ENCODE measurements at regions not wholly inside any gene's neighbourhood (a gene's known extent, or its start where the extent isn't known, plus 50 kb on each side); places are given as distances from the start of the nearest gene placed in this dataset.

DNA sequence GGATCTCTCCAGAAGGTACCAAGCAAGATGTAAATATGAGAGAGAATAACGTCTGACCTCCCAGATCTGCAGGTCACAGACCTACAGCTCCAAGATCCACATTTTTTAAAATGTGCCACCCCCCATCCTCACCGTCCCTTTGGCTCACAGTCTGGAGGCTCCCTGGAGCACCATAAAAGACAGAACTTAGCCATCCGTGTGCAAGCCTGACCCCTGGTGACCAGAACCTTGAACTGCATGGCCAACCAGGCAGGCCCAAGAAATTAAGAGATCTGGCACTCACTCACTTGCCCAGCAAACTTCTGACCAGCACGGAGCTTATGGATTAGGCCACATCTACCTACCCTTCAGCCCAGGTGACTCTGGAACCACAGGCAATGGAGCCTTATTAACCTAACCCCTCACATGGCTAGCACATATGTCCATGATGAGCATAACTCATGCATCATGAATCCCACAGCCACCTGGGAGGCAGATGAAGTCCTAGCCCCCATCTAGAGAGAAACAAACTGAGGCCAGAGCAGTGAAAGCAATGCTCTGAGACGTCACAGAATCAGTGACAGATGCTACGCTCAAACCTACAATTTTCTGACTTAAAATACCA is 275.3 kb downstream of the UACA start:
- peak; percentile 33 for DNase-seq

DNA sequence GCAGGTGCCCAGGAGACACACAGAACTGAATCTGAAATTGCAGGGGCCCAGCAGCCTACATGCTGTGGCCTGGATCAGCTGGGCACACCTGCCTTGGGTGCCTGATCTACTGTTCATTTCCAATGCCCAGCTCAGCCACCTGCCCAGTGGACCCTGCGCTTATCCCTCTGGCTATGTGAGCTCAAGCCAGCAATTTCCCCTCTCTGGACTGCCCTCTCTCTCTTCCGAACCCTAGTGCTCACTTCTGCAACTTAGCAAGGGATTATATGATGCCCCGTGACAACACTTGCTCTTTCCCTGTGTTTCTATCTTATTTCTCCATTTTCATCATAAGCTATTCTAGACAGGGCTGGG is 276.0 kb downstream of the UACA start:
- DNase-seq = no peak

DNA sequence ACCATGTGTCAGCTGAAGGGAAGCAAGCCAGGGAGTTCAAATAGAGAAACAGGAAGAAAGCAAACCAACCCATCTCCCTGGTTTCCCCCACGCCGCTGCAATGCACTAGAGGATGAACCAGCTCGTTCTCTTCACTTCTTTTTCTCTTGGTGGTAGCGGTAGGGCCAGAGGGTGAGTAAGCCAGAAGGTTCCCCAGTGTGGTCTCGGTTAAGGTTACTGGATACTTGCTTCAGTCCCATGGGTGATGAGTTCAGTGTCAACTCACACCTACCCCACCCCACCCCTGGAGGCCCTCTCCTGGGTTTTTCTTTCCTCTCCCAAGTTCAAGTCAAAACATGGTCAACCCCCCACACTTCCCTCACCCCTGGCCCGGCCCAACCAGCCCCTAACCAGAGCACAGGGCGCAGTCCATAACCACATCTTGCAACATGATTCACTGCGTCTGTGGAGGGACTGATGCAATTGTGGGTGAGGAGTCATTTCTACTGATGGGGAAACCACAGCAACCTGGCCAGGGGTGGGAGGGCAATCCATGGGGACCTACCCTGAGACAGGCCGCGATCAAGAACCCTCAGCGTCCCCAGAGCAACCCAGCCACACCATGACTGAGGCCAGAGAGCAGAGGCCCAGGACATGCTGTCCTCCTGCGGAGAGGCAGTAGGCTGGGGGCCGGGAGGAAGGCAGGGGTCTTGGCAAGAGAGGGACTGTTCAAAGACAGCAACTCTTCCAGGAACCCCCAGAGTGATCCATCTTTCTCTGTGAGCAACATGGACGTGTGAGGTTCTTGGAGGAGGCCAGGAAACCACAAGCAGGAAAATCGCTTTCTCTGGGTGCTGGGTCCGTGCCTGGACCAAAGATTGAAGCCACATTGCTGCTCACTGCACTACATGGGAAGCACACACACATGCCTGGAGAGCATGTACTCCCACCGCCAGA is 276.6 kb downstream of the UACA start:
- no peak for DNase-seq

DNA sequence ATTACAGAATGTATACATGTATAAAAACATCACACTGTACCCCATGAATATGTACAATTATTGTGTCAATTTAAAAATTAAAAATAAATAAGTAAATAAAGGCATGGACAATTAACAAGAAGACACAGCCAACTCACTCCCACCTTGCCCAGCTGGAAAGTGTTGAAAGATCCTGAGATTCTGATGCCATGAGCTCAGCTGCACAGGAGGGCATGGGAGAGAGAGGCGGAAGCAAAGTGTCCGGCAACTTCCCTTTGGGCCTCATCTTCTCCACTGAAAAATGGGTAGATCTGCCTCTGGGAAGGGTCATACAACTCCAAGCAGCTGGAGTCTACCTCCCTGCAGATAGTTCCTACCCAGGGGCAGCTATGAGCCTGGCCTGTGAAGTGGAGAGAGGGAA is 277.3 kb downstream of the UACA start:
- DNase-seq = no peak

DNA sequence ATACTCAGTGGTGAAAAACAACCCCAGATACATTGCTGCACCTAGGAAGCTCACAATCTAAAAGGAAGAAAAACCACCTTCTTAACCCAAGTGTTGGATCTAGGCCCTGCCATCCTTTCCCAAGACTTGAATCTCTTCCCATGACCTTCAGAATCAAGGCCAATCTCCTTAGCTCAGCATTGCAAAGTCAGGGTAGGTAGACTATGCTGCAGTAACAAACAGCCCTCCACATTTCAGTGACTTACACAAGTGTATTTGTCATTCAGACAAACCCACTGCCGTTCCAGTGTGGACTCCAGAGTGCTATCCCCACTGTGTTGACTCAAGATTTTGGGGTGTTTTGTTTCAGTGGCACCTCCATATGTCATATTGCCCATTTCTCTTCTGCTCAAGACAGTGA is 278.4 kb downstream of the UACA start:
- DNase-seq = no peak

DNA sequence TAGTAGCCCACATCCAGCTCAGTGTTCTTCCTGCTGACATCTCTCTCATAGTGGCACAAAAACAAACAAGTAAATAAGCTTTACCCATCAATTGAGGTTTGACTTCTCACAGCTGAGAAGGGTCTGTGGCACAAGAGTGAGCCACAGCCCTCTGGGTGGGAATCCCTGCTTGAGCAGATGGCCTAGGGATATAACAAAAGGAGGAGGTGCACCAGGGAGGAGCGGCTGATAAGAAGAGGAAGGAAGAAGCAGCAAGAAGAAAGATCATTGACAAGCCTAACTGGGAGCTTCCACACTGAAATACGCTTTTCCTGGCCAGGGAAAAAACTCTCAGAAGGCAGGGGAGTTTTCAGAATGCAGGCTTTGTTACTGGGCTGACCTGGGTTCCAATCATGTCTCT is 279.8 kb downstream of the UACA start:
- DNase-seq = no peak

DNA sequence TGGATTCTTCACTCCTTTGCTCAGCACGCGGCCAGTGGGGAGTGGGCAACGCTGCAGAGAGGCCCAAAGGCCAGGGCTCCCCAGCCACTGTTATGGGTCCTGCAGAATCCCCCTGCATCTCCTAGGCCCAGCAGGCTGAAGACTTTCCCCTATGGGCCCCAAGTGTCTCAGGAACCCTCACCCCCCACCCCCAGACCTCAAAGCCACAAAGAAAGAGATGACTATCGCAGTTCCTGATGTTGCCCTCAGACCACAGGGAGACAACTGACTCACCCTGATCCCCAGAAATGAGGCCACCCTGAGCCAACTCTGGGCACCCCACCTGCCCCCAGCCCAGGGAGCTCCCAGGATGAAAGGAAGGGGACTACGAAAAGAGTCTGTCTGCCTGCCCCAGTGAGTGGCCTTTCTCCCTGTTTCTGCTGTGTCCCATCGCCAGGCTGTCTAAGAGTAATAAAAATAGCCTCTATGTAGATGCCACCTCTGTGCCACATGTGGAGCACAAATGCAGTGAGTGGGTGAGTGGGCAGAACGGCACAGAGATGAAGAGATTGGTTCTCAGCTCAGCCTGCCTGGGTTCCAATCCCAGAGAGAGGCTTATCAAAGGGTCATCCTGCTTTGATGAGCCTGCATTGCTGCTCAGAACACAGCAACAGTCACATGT is 283.0 kb downstream of the UACA start:
- no peak for DNase-seq

DNA sequence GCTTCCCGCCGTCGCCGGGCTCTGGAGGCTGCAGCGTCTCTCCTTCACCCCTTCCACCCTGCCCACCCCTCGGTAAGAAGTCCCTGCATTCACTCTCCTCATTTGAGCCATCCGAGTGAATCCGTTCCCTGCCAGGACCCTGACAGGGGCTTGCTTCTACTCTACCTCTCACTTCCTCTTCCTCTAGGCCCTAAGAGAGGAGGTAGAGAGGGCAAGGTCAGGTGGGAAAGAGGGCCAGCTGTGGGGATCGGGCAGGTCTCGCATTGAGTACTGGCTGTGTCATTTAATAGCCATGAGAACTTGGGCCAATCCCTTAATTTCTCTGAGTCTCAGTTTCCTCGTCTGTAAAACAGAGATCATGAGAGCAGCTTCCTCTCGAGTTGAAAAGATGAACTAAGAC is 283.6 kb downstream of the UACA start:
- no peak for DNase-seq

DNA sequence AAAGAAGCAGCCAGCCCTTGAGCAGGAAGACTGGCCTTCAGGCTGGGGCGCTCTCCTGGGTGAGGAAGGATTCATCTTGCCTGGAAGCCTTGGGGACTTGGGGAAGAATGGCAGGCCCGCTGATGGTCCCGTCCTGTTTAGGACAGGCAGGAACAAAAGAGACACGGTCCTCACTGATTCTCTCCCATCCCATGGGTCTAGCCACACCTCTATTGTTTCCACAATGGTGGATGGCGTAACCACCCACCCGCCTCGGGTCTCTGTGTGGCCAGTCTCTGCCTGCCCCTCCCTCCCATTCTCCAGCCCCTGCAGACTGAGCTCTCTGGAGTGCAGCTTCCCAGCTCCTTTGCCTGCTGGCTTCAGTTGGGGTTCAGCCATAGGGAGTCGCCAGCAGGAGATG is 284.3 kb downstream of the UACA start:
- DNase-seq = no peak

DNA sequence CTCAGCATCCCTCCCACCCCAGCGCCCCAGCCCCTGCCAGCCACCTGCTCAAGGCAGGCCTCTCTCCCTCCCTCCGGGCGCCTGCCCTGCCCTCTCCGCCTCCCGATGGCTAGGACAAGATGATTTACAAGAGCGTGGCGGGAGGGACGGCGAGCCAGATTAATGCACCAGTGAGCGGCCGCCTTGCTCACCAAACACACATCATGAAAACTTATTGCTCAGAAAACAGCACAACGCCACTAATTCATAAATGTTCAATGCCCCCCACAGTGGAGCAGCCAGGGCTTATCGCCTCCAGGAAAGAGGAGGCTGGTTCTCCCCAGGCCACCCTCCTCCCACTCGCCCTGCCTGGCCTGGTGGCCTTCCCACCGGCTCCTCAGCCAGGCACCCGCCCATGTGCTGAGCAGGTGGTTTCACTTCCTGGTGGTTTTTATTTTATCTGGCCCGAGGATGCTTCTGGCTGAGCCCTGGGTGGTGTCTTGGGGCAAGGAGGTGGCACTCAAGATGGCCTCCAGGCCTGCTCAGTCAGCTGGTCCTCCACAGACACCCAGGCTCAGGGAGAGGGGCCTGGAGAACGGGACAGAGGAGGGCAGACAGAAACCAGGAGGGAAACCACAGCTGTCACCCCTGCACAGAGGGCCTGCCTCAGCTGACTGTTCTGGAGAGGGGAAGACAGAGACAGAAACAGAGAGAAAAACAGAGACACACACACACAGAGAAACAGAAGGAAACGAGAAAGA is 284.9 kb downstream of the UACA start:
- DNase-seq = no peak

DNA sequence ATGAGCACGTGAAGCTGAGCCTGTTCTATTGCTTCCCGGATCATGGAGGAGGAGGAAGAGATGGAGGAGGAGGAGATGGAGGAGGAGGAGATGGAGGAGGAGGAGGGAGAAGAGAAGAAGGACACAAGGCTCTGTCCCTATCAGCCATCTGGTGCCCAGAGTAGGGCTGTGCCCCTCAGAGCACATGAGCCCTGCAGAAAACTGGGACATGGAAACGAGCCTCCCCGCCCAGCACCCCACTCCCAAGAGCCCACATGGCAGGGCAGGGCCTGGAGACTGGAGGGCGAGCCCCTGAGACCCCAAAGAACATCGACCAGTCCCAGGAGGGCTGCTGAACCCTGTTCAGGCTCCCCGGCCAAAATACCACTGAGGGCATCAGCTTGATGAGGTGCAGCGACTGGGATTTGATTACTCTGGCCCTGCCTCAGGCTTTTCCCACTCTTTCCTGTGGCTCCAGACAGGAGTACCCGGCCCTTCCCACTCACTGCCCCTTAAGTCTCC is 285.6 kb downstream of the UACA start:
- no peak for DNase-seq

DNA sequence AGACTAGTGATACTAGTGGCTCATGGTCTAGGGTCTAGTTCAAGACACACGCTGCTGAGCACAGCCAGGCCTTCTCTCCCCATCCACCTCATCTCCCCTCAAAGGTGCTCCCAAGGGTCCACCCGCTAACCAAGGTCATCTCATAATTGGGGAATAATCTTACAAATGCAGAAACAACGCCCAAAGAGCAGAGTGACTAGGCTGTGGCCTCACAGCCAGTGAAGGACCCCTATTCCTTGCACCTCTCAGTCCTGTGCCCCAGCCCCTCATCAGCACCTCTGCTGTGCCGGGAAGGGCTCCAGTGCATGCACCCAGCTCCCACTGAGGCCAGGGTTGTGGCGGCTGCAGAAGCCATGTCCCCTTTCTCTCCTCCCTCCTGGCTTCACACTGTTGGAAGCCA is 286.9 kb downstream of the UACA start:
- no peak for DNase-seq

DNA sequence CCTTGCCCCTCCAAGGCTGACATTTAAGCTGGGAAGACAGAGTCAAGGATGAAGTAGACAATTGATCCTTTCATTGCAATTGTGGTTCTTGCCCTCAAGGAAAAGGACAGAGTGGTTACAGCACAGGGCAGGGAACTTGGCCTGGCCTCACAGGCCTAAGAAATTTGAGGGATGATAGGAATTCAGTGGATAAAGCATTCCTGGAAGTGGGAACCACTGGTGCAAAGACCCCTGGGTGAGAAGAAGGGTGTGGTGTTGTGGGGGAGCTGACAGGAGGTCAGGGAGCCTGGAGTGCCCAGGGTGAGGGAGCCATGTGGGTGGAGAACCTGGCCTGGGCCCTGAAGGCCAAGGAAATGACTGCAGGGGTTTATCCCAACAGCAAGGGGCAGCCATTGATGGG is 287.4 kb downstream of the UACA start:
- DNase-seq = no peak

DNA sequence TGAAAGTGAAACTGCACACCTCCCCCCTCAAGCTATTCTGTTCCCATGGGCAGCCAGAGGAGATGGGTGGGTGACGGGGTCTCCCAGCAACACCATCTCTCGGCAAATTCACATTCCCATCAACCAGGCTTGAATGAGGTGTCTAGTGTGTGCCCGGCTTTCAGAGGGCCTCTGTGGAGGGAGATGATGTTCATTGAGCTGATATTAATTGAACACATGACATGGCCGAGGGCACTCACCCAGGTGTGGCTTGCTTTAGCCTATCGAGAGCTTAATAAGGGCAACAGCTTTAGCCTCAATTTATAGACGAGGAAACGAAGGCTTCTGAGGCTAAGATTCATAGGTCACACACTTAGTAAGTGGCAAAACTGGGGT is 288.0 kb downstream of the UACA start:
- no peak for DNase-seq

DNA sequence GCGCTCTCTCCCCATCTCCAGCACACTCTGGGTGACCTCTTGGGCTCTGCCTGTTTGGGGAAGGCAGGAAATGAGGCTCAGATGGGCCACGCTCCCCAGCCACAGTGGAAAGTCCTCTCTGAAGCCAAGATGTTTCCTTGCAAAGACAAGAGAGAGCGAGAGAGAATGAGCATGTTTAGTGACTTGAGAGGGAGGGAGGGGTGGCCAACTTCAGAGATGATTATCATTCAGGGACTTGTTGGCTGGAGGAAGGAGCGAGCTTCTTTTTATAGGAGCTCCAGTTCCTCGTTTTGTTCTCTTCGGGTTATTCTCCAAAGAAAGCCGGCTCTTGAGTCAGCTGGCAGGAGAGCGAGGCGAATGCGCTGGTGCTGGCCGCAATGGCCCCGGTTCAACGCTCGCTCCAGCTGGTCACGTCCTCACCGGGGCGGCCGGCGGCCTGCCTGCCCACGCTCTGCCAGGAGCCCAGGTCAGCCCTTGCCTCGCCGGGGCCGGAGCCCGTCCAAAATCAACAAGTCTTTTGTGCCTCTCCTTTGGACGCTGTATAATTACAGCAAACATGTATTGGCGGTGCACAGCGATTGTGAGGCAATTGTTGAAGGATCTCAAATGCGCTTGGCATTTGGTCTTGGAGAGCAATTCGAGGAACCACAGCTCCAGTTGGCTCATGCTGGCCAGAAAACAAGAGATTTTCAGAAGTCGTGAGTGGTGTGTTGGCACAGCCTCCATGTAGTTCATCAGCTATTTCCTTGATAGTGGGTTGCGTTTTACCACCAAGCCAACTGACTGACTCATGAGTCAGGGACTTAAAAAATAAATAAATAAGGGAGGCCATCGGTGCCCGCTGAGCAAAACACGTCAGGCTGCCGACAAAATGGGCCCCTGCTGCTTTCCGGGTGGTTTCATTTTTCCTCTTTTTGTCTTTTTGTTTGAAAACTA is 288.6 kb downstream of the UACA start:
- no peak for DNase-seq

DNA sequence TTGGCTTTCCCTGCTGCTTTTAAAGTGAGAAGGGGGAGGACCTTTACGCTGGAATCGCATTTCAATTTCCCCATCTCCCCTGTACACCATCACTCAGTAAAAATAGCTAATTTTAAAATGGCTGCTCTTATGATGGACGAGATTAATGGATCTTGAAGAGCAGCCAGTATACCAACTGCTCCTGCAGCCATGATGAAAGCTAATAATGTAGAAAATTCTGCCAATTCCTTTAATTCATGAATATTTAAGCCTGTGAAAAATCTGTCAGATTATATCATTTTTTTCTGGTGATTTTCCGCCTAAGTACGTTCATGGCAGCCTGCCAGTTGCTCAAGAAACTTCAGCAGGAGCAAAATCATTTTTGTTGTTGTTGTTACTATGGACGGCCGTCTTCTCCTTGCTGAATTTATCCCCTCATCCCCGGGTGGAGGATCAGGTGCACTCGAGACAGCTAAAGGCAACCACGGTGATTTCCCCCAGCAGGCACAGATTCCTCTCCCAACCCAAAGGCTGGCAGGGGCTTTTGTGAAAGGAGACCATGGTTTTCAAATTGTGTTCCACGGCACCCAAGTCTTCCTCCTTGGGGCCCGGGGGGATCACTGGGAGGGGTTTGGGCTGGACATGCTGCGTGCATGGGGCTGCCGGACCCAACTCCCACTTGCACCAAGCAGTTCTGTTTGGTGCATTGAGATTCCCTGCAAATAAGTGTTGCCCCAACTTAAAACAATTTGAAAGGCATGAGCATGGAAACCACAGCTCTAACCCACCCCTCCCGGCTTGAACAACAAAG is 289.6 kb downstream of the UACA start:
- DNase-seq = no peak

DNA sequence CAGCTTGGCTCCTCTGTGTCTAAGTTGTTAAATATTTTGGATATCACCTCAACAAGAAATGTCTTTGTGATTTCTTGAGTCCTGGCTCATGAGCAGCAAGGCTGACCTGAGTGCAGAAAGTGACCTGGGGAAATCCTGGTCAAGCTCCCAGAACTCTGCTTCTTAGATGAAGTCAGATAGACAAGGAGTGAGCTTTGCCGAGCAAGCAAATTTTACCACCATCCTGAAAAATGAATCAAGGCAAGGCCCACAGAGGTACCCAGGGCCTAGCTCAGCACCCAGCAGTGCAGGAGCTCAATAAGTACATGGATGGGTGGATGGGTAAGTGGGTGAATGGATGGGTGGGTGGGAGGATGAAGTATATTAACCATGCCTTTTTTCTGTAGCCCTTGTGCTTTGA is 291.8 kb downstream of the UACA start:
- DNase-seq = no peak

DNA sequence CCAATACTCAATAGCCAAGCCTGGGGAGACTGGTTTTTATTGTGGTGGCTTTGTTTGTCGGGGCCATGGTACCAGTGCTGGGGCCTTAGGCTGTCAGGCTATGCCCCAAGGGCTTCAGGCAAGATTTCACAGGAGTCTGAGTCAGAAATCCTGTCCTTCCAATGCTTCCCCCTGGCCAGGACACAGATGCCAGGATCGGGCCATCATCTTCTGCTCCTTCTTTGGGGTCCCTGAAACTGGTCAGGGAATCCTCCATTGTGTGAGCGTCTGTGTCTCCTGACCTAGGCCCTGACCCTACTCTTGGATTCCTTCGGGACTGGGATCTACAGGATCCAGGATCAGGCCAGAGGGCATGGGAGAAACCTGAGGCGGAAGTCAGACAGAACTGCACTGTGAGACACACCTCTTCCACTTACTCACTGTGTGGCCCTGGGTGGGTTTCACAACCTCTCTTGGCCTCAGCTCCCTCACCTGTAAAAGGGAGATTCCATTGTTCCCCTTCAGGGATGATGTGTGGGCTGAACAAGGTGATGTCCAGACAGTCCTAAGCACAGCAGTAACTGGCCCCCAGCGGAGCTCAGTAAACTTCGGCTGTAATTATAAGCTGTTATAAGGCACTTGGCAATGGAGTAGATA is 292.7 kb downstream of the UACA start:
- no peak for DNase-seq

DNA sequence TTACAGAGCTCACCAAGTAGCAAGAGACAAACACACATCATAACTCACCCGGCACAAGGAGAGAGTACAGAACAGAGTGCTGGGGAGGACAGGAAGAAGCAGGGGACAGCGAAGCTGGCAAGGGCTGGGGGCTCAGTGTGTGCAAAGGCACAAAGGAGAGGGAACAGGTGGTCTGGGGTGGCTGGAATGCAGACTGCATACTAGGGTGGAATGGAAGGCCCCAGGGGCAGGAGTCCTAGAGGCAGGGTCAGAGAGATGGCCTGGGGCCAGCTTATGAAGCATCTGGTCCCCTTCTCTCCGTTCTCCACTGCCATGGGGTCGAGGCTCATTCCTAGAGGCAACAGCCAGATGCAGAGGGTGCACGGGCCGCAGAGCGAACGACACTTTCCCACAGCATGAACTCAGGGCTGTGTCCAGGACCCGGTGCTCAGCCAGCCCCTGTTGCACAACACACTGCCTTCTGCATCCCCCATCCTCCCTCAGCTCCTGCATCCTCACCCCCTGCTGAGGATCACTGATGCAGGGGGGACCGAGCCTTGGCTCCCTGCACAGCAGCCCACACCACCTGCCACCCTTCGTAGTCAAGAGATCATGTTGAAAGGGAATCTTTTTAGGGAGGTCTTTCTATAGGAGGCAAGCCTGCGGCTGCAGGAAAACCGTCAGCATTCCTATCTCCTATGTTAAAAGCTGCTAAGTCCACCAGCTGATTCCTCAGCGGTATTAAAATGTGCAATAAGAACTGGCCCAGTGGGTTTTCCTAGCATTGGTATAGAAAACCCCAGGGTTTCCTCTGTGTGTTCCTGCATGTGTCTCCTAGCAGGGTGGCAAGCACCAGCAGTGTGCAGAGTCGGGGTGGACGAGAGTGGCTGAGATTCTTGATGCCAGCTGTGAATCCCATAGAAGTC is 293.5 kb downstream of the UACA start:
- no peak for DNase-seq

DNA sequence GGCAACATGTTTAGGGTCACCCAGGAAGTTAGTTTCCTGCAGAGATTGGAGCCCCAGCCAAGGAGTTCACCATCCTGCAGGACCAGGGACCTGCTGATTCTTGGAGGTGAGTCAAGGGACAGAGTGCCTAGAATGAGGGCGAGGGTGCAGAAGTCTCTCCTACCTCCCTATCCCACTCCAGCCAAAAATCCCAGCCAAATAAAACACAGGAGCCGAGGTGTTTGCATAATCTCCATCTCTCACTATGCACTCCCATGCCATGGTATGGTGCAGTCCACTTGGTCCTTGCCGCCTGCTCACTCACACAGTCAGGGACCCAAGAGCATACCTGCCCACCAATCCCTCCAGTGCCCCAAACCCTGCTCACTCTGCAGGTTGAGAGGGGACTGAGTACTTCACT is 294.2 kb downstream of the UACA start:
- no peak for DNase-seq
